ENCODE measurements at regions not wholly inside any gene's neighbourhood (a gene's known extent, or its start where the extent isn't known, plus 50 kb on each side); places are given as distances from the start of the nearest gene placed in this dataset.

DNA sequence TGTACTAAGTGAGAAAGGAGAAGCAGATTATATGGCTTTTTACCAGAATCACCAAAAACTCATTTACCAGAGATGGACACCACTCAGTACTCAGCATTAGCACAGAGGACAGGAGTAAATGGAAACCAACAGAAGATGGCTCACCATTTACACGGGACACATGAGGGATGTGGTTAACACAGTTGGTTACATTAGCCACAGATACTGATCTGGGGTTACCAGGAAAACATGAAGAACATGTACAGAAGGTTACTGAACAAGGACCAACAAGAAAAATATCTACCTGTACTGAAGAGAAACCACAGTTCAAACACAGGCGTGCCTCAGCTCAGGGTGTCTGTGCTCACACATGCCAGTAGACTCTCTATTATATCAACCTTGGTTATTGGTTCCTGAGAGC, 1285.8 kb upstream of the SORCS1 start:
- no peak overlapping the region for H3K56ac ChIP-seq (ENCODE audit: extremely low read depth, insufficient read depth, low read length)
- BruUV-seq (replicated peaks): no TSS peak
- H3K18ac ChIP-seq (ENCODE audit: low read depth, low read length): no peak overlapping the region
- H2BK15ac ChIP-seq (ENCODE audit: low read depth, low read length): no peak overlapping the region
- no peak overlapping the region for H3K27ac ChIP-seq (ENCODE audit: insufficient read depth, low read length)
- no peak overlapping the region for H2BK120ac ChIP-seq (ENCODE audit: low read depth, low read length)
- H4K20me1 ChIP-seq (ENCODE audit: insufficient read depth, low read length): no peaks in the 10 kb centered on the region
- no peak overlapping the region for H3K4me2 ChIP-seq (ENCODE audit: low read depth, low read length)
- no peak overlapping the region for H3K4me3 ChIP-seq (ENCODE audit: insufficient read depth, low read depth, low read length)
- H3K14ac ChIP-seq (replicated peaks; ENCODE audit: low read depth, low read length): no peak overlapping the region
- no peak overlapping the region for H2AFZ ChIP-seq (replicated peaks; ENCODE audit: low read length, poor library complexity)
- DNase-seq (no peak), ATAC-seq (ENCODE audit: low read depth) (no peak)
- WGBS, 2 experiments (ENCODE audit: extremely low coverage in 2 of 2, insufficient read length in 1 of 2): no CpG with 5 or more reads among the region's 2 CpGs
- ChIA-PET CTCF (no interaction called here), POLR2A (ENCODE audit: unreplicated experiment) (no interaction called here)
- H2AK5ac ChIP-seq (ENCODE audit: low read depth, low read length): no peak overlapping the region
- no peak overlapping the region for H2BK5ac ChIP-seq (ENCODE audit: low read depth, low read length, poor library complexity, severe bottlenecking)
- H2AK9ac ChIP-seq (replicated peaks; ENCODE audit: low read depth, low read length, poor library complexity): no peak overlapping the region
- H3K9me3 ChIP-seq (ENCODE audit: control insufficient read depth, insufficient read depth, low read length): no peaks in the 10 kb centered on the region; the same call in 1 of the 2 replicates
- no peaks in the 10 kb centered on the region for H3K9me1 ChIP-seq (ENCODE audit: insufficient read depth, low read length)
- dilution Hi-C loops (cut with HindIII; ENCODE audit: low sequenced_read_pairs, unreplicated experiment): no loop called here
- H3K36me3 ChIP-seq (ENCODE audit: control insufficient read depth, insufficient read depth, low read length): no peaks in the 10 kb centered on the region
- no peak overlapping the region for H3K9ac ChIP-seq (ENCODE audit: low read depth, low read length)
- no peak overlapping the region for H4K5ac ChIP-seq (ENCODE audit: low read depth, low read length)
- no peak overlapping the region for H4K8ac ChIP-seq (ENCODE audit: low read depth in 2 of 2, low read length in 2 of 2)
- TF ChIP-seq CEBPB (IDR thresholded peaks at IDR 0.05; ENCODE audit: low read depth, low read length): no peak
- no peak for TF ChIP-seq RCOR1 (IDR thresholded peaks at IDR 0.05; ENCODE audit: insufficient replicate concordance, low read length)
- TF ChIP-seq, protein P1, sequence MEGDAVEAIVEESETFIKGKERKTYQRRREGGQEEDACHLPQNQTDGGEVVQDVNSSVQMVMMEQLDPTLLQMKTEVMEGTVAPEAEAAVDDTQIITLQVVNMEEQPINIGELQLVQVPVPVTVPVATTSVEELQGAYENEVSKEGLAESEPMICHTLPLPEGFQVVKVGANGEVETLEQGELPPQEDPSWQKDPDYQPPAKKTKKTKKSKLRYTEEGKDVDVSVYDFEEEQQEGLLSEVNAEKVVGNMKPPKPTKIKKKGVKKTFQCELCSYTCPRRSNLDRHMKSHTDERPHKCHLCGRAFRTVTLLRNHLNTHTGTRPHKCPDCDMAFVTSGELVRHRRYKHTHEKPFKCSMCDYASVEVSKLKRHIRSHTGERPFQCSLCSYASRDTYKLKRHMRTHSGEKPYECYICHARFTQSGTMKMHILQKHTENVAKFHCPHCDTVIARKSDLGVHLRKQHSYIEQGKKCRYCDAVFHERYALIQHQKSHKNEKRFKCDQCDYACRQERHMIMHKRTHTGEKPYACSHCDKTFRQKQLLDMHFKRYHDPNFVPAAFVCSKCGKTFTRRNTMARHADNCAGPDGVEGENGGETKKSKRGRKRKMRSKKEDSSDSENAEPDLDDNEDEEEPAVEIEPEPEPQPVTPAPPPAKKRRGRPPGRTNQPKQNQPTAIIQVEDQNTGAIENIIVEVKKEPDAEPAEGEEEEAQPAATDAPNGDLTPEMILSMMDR (conservative IDR thresholded peaks at IDR 0.05; ENCODE audit: low read depth, low read length): no peak
- TF ChIP-seq POLR2A (IDR thresholded peaks at IDR 0.05; ENCODE audit: low read depth, low read length): no peak
- TF ChIP-seq, protein P2, sequence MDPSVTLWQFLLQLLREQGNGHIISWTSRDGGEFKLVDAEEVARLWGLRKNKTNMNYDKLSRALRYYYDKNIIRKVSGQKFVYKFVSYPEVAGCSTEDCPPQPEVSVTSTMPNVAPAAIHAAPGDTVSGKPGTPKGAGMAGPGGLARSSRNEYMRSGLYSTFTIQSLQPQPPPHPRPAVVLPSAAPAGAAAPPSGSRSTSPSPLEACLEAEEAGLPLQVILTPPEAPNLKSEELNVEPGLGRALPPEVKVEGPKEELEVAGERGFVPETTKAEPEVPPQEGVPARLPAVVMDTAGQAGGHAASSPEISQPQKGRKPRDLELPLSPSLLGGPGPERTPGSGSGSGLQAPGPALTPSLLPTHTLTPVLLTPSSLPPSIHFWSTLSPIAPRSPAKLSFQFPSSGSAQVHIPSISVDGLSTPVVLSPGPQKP (IDR thresholded peaks at IDR 0.05; ENCODE audit: borderline replicate concordance, low read depth, low read length): no peak
- no peak for TF ChIP-seq SMC3 (IDR thresholded peaks at IDR 0.05; ENCODE audit: low read depth, low read length)
- TF ChIP-seq RAD21 (IDR thresholded peaks at IDR 0.05; ENCODE audit: low read length): no peak
- no peak for TF ChIP-seq MAFK (IDR thresholded peaks at IDR 0.05; ENCODE audit: low read depth, low read length)
- TF ChIP-seq CHD1 (IDR thresholded peaks at IDR 0.05; ENCODE audit: low read depth, low read length): no peak
- no peak for TF ChIP-seq RFX5 (IDR thresholded peaks at IDR 0.05; ENCODE audit: low read depth, low read length)
- TF ChIP-seq BHLHE40 (IDR thresholded peaks at IDR 0.05; ENCODE audit: low read depth, low read length): no peak
- TF ChIP-seq MAZ (IDR thresholded peaks at IDR 0.05; ENCODE audit: borderline replicate concordance, low read depth, low read length): no peak
- no peak for TF ChIP-seq NFE2L2 (IDR thresholded peaks at IDR 0.05; ENCODE audit: low read depth, low read length)
- TF ChIP-seq, protein P3, sequence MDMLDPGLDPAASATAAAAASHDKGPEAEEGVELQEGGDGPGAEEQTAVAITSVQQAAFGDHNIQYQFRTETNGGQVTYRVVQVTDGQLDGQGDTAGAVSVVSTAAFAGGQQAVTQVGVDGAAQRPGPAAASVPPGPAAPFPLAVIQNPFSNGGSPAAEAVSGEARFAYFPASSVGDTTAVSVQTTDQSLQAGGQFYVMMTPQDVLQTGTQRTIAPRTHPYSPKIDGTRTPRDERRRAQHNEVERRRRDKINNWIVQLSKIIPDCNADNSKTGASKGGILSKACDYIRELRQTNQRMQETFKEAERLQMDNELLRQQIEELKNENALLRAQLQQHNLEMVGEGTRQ (IDR thresholded peaks at IDR 0.05; ENCODE audit: low read depth, low read length): no peak
- no peaks in the 10 kb centered on the region for H3K79me1 ChIP-seq (ENCODE audit: low read depth in 1 of 2, low read length in 2 of 2)
- H3K4ac ChIP-seq (ENCODE audit: low read depth, low read length): no peak overlapping the region
- no peak overlapping the region for H4K91ac ChIP-seq (ENCODE audit: insufficient read depth, low read depth, low read length)
- intact Hi-C loops (cut with micrococcal nuclease): no loop called here
- in situ Hi-C loops (cut with MboI; ENCODE audit: low sequenced_read_pairs): no loop called here
- H3K27me3 ChIP-seq (ENCODE audit: control insufficient read depth, insufficient read depth, low read length): no peaks in the 10 kb centered on the region
- no peak overlapping the region for H2BK20ac ChIP-seq (ENCODE audit: low read depth, low read length)
- no peaks in the 10 kb centered on the region for H3K4me1 ChIP-seq (ENCODE audit: control insufficient read depth, insufficient read depth, low read length)
- H3K23ac ChIP-seq (ENCODE audit: low read depth, low read length): no peak overlapping the region

All from IMR-90 (cell line).